ENCODE measurements at regions not wholly inside any gene's neighbourhood (a gene's known extent, or its start where the extent isn't known, plus 50 kb on each side); places are given as distances from the start of the nearest gene placed in this dataset.

DNA sequence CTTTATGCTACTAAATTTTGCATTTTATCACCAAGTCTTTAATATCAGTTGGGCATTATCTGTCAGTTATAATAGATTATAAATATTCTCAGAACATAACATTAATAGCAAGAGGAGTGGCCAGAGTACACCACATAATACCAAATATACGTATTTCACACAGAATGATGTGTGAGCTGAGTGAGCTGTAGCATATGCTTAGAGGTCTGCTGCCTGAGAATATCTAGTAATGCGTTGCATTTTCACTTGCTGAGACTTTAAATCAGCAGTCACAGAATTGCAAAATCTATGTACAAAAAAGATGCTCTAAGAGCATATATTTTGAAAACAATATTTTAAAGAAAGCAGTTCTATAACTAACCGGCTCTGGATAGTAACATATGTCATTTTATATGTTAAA lies 921.1 kb upstream of the EDIL3 start:
- H3K27me3 ChIP-seq: no peaks in the 10 kb centered on the region
- no peak overlapping the region for H3K4me3 ChIP-seq
- no peaks in the 10 kb centered on the region for H3K9me2 ChIP-seq (replicated peaks; ENCODE audit: insufficient read depth)
- no peaks in the 10 kb centered on the region for H4K20me1 ChIP-seq (ENCODE audit: insufficient read depth, poor library complexity, severe bottlenecking)
- H2AFZ ChIP-seq: no peak overlapping the region
- DNase-seq (ENCODE audit: low spot score): no peak
- no peaks in the 10 kb centered on the region for H3K36me3 ChIP-seq (replicated peaks; ENCODE audit: insufficient read depth, low read depth)
- H3K9me3 ChIP-seq (ENCODE audit: low read depth): no peaks in the 10 kb centered on the region
- no peaks in the 10 kb centered on the region for H3K4me1 ChIP-seq (ENCODE audit: insufficient read depth)
- TF ChIP-seq EZH2phosphoT487 (IDR thresholded peaks at IDR 0.05; ENCODE audit: low read depth, severe bottlenecking, unreplicated experiment): no peak
- TF ChIP-seq, protein P1, sequence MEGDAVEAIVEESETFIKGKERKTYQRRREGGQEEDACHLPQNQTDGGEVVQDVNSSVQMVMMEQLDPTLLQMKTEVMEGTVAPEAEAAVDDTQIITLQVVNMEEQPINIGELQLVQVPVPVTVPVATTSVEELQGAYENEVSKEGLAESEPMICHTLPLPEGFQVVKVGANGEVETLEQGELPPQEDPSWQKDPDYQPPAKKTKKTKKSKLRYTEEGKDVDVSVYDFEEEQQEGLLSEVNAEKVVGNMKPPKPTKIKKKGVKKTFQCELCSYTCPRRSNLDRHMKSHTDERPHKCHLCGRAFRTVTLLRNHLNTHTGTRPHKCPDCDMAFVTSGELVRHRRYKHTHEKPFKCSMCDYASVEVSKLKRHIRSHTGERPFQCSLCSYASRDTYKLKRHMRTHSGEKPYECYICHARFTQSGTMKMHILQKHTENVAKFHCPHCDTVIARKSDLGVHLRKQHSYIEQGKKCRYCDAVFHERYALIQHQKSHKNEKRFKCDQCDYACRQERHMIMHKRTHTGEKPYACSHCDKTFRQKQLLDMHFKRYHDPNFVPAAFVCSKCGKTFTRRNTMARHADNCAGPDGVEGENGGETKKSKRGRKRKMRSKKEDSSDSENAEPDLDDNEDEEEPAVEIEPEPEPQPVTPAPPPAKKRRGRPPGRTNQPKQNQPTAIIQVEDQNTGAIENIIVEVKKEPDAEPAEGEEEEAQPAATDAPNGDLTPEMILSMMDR (IDR thresholded peaks at IDR 0.05; ENCODE audit: poor library complexity): no peak
- TF ChIP-seq EZH2 (IDR thresholded peaks at IDR 0.05; ENCODE audit: borderline replicate concordance): no peak
- 88% methylated on average over 3 of the region's 3 CpGs for WGBS (ENCODE audit: low lambda C conversion rate, missing lambda C conversion rate)
- H3K79me2 ChIP-seq: no peaks in the 10 kb centered on the region
- H3K4me2 ChIP-seq: no peak overlapping the region
- H3K27ac ChIP-seq: no peak overlapping the region

DNA sequence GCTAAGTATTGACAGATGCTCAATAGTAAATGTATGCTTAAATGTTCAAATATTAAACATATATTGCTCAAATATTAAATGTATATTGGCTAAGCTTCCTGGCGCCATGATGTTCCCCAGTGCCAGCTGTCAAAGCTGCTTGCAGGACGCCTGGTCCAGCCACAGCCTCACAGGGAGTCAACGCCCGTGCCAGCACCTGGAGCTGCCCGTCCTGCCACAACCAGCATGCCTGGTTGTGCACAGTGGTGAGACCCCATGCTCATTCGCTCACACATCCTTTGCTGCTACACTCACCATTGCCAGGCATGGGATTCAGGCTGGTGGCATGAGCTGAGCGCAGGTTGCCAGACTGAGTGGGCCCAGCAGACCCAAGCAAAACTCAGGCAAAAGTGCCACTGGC lies 926.9 kb upstream of the EDIL3 start:
- no peak overlapping the region for H3K4me2 ChIP-seq
- H3K4me1 ChIP-seq (ENCODE audit: insufficient read depth): no peaks in the 10 kb centered on the region
- H3K36me3 ChIP-seq (replicated peaks; ENCODE audit: insufficient read depth, low read depth): no peaks in the 10 kb centered on the region
- H3K4me3 ChIP-seq: no peak overlapping the region
- WGBS (ENCODE audit: low lambda C conversion rate, missing lambda C conversion rate): 78% methylated on average over 7 of the region's 7 CpGs
- H3K27me3 ChIP-seq: no peaks in the 10 kb centered on the region
- H3K79me2 ChIP-seq: no peaks in the 10 kb centered on the region
- no peaks in the 10 kb centered on the region for H4K20me1 ChIP-seq (ENCODE audit: insufficient read depth, poor library complexity, severe bottlenecking)
- H3K9me2 ChIP-seq (replicated peaks; ENCODE audit: insufficient read depth): no peaks in the 10 kb centered on the region
- H2AFZ ChIP-seq: no peak overlapping the region
- TF ChIP-seq, protein P1 (IDR thresholded peaks at IDR 0.05; ENCODE audit: poor library complexity): no peak
- no peak for TF ChIP-seq EZH2 (IDR thresholded peaks at IDR 0.05; ENCODE audit: borderline replicate concordance)
- no peak for TF ChIP-seq EZH2phosphoT487 (IDR thresholded peaks at IDR 0.05; ENCODE audit: low read depth, severe bottlenecking, unreplicated experiment)
- no peak overlapping the region for H3K27ac ChIP-seq
- DNase-seq (ENCODE audit: low spot score): no peak
- no peaks in the 10 kb centered on the region for H3K9me3 ChIP-seq (ENCODE audit: low read depth)

DNA sequence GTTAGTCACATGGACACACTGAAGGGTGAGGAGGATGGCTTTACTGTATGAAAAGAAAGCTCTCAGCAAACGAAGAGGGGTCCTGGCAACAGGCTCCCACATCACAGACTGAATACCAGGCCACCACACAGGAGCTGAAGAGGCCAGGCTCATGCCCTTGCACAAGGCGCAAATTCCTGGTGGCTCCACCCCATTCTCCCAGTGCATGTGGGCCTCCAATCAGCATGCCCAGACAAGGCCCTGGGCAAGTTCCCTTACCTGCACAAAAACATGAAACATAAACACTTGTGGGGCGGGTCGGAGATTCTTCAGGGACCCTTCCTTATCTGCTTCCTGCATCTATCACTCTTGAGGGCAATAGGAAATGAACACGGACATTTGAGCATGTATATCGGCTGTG lies 935.8 kb upstream of the EDIL3 start:
- 86% methylated on average over 6 of the region's 6 CpGs for WGBS (ENCODE audit: low lambda C conversion rate, missing lambda C conversion rate)
- H2AFZ ChIP-seq: no peak overlapping the region
- no peak overlapping the region for H3K4me2 ChIP-seq
- H3K9me3 ChIP-seq (ENCODE audit: low read depth): no peaks in the 10 kb centered on the region
- H3K27me3 ChIP-seq: no peaks in the 10 kb centered on the region
- DNase-seq (ENCODE audit: low spot score): no peak
- H3K9me2 ChIP-seq (replicated peaks; ENCODE audit: insufficient read depth): no peaks in the 10 kb centered on the region
- no peak overlapping the region for H3K4me3 ChIP-seq
- TF ChIP-seq EZH2 (IDR thresholded peaks at IDR 0.05; ENCODE audit: borderline replicate concordance): no peak
- TF ChIP-seq EZH2phosphoT487 (IDR thresholded peaks at IDR 0.05; ENCODE audit: low read depth, severe bottlenecking, unreplicated experiment): no peak
- TF ChIP-seq, protein P1 (IDR thresholded peaks at IDR 0.05; ENCODE audit: poor library complexity): no peak
- H3K79me2 ChIP-seq: no peaks in the 10 kb centered on the region
- H3K36me3 ChIP-seq (replicated peaks; ENCODE audit: insufficient read depth, low read depth): no peaks in the 10 kb centered on the region
- no peaks in the 10 kb centered on the region for H3K4me1 ChIP-seq (ENCODE audit: insufficient read depth)
- H4K20me1 ChIP-seq (ENCODE audit: insufficient read depth, poor library complexity, severe bottlenecking): no peaks in the 10 kb centered on the region
- no peak overlapping the region for H3K27ac ChIP-seq

- no peaks in the 10 kb centered on the region for H3K36me3 ChIP-seq (replicated peaks; ENCODE audit: insufficient read depth, low read depth)
- no peaks in the 10 kb centered on the region for H3K27me3 ChIP-seq
- no peak overlapping the region for H3K27ac ChIP-seq
- no peak for DNase-seq (ENCODE audit: low spot score)
- H3K79me2 ChIP-seq: no peaks in the 10 kb centered on the region
- H4K20me1 ChIP-seq (ENCODE audit: insufficient read depth, poor library complexity, severe bottlenecking): no peaks in the 10 kb centered on the region
- WGBS (ENCODE audit: low lambda C conversion rate, missing lambda C conversion rate): 90% methylated on average over 1 of the region's 1 CpG
- no peak overlapping the region for H3K4me3 ChIP-seq
- no peak for TF ChIP-seq EZH2 (IDR thresholded peaks at IDR 0.05; ENCODE audit: borderline replicate concordance)
- no peak for TF ChIP-seq EZH2phosphoT487 (IDR thresholded peaks at IDR 0.05; ENCODE audit: low read depth, severe bottlenecking, unreplicated experiment)
- TF ChIP-seq, protein P1 (IDR thresholded peaks at IDR 0.05; ENCODE audit: poor library complexity): no peak
- no peaks in the 10 kb centered on the region for H3K9me3 ChIP-seq (ENCODE audit: low read depth)
- H3K9me2 ChIP-seq (replicated peaks; ENCODE audit: insufficient read depth): no peaks in the 10 kb centered on the region
- H3K4me2 ChIP-seq: no peak overlapping the region
- no peak overlapping the region for H2AFZ ChIP-seq
- H3K4me1 ChIP-seq (ENCODE audit: insufficient read depth): no peaks in the 10 kb centered on the region
These were observed 948.6 kb upstream of the EDIL3 start for GRCh38 chr5:85333276-85333675.
